SKM-1 treated with dmso at 0.1 percent for 144 hours (cell line): ENCODE measurements at regions not wholly inside any gene's neighbourhood (a gene's known extent, or its start where the extent isn't known, plus 50 kb on each side); places are given as distances from the start of the nearest gene placed in this dataset.

Source experiments
- DNase-seq: peaks from one replicate; lab custom pipeline; 2025; ENCODE audit not compliant: unreplicated experiment; lab: John Stamatoyannopoulos, UW

- no peak for DNase-seq
These were observed 516.5 kb downstream of the FUT8 start for GRCh38 chr14:65928995-65929394.

DNA sequence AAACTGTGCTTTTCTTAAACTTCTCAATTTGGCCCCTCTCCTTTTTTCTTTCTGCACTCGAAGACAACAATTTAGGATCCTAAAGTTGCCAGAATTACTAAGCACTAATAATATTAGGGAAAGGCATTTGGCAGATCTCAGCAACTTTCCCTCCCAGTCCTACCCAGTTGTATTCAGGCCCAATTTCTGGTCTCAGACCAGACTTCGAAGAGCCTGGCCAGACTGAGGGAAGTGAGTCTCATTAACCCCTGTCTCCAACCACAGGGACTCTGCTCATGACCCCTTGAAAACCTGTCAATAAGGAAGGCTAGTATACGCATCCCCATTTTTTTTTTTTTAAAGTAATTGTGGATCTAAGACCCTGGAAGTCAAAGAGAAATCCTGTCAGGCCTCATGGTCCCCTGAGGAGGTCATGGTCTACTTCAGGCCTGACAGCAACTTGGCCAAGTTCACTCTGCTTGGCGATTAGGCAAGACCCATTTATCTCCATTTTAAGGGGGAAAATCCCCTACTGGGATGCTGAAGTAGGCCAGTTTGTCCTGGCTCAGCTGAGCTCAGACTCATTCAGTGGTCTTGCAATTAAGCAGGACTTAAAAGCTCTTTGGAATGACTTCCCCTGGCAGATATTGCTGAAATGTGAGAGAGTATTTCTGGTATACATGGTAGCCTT, 521.0 kb downstream of the FUT8 start:
- no peak for DNase-seq

DNA sequence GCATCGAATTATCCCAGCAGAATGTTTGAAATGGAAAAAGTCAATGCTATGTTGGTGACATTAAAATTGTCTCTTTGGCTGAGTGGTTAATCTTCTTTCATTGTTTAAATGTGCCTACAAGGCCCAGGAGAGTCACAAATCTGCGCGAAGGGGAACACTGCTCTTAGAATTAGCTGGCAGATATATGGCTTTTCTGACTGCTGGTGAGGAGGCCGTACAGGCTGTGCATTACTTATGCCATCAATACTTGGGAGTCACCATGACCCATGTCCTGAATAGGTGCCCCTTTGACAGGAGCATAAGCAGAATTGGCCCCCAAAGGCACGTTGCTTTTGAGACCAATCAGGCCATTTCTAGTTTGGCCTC, 521.5 kb downstream of the FUT8 start:
- DNase-seq = no peak

- no peak for DNase-seq
These were observed 523.9 kb downstream of the FUT8 start for GRCh38 chr14:65936342-65936975.

DNA sequence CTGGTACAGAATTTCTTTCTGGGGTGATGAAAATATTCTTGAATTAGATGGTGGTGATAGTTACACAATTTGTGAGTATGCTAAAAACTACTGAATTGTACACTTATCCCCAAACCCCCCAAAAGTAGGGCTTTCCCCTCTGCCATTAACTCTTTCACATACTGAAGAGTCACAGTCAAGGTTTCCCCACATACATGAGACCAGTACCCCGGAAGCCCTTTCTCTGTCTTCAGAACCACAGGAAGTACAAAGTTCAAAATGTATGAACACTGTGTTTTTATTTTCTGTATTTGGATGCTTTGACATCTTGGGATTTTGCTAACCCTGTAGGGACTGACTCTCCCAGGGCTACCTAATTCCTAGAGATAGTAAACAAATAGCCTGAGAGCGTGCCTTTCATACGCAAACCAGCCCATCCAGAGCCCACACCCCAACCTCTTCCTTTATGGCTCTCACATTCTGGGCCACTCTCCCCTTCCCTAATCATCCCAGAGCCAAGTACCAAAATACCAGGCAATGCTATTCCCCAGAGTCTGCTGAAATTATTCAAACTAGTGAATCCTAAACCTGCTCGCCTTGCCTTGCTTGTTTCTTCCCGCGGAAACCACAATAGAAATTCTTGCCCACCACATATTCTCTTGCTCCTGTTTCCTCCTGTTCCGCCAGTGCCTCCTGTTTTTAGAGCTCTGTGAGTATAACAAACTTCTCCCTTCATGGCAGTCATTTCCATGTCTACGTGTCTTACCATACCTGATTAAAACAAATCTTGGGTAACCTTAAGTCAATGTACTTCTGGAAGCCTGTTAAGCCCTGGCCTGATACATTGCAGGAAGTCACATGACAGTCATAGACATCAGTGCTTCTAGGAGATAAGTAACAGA, 524.8 kb downstream of the FUT8 start:
- no peak for DNase-seq

GRCh38 chr14:65937960-65938316, 525.4 kb downstream of the FUT8 start:
- no peak for DNase-seq

- no peak for DNase-seq
These were observed 526.2 kb downstream of the FUT8 start for GRCh38 chr14:65938738-65939137.

DNA sequence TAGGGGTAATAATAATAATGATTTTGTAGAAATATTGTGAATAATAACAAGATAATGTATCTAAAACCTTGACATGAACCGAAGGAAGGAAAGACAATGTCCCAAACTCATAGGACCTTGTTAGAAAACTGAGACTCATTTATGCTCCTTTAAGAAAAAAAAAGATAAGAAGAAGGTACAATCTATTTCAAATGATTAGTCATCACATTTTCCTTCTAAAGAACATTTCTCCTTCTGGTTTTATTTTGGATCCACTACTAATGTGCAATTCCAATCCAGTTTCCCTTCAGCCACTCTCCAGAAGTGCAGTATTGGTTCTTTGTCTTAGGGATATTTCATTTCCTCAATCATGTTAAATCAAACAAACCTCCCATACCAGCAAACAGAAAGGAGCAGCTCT, 526.7 kb downstream of the FUT8 start:
- no peak for DNase-seq

DNA sequence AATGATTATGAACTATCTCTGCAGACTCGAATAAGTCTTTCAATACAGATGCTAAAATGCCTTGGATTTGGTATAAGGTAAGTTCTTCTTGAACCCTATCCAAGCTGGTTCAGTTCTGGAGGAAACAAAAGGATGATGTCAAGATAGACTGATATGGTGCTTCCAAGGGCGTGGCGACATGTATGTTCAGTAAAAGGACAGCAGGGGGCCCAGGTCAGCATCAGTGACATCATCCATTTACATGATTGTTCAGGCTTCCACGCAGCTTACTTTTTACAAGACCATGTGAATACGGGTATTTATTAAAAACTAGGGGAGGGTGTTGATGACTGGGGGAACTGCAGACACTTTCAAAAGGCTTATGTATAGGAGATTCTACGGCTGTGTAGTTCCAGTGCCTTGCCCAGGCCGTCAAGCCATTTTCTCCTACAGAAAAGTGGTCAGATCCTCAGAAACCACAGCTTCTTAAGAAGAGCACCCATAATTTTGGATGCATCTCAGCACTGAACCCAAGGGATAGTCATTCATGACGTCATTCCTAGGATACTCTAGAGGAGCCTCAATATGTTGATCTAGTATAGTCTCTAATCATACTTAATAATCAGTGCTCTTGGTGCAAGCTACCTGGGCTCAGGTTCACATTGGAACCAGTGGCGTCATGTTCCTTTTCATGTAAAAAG, 527.7 kb downstream of the FUT8 start:
- DNase-seq = no peak

DNA sequence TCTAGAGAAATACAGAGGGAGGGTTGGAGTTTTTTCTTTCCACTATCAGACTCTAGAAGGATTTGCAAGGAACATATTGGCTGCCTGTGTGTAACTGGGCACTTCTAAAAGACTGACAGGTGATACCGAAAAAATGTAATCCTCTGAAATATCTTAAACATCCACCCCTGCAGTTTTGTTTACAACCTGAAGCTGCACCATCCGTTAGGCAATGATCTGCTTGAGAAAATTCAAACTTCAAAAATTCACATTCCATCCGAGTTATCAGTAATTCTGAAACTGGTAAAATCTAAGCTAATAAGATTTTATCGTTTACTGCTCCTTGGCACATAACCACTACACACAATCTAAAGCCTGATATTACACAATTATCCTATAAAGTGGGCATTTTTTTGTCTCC, 528.6 kb downstream of the FUT8 start:
- no peak for DNase-seq

- DNase-seq = no peak
These were observed 530.6 kb downstream of the FUT8 start for GRCh38 chr14:65943150-65943549.

GRCh38 chr14:65943916-65944410, 531.4 kb downstream of the FUT8 start:
- DNase-seq = no peak

GRCh38 chr14:65945327-65945726, 532.8 kb downstream of the FUT8 start:
- DNase-seq = no peak

DNA sequence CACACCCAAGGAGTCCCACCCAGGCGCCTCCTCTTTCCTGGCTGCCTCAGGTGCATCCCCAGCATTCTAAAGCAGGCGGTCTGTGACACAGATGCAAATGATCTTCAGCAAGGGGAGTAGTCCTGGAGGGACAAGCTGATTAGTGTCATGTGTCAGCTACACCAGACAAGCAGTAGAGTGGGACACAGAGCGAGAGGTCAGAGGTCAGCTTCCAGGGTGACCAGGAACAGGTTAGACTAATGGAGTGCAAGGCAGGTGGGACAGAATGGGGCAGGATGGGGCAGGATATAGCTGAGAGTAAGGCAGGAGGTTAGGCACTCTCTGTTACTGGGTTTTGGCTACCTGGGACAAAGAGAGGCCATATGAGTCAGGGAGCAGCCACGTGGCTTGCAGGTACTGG, 534.0 kb downstream of the FUT8 start:
- DNase-seq = no peak

DNA sequence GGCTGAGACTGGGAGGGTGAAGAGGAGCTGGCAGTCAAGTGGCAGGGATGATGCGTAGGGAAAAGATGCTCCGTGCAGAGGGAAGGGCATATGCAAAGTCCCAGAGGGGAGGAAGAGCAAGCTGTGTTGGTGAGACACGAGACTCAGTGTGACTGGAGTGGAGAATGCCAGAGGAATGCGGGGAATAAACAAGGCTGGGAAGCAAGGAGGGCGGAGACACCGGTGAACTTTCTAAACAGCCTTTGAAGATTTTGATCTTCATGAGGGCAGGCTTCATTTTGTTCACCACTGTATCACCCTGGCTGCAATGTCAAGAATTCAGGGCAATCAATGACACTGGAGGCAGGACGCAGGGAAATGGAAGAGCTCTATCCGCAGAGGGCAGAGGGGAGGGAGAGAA, 535.8 kb downstream of the FUT8 start:
- no peak for DNase-seq

- no peak for DNase-seq
These were observed 536.3 kb upstream of the CCDC196 start for GRCh38 chr14:65949711-65950516.

DNA sequence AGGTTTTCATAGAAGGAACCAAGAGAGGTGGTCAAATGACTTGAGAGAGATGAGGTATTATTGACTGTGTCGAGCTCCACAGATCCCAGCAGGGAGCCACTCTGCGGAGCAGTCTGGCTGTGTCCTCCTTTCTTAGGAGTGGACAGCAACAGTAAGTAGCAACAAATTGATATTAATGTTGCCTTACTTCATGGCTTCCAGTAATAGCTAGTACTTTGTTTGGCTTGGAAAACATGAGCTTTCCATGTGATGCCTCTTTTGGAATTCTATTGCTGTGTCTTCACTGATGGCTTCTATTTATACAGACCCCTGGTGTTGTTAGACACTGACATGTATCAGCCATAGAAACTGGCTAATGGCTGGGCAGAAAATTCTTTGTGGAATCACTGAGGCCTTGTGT, 531.2 kb upstream of the CCDC196 start:
- DNase-seq = no peak

DNA sequence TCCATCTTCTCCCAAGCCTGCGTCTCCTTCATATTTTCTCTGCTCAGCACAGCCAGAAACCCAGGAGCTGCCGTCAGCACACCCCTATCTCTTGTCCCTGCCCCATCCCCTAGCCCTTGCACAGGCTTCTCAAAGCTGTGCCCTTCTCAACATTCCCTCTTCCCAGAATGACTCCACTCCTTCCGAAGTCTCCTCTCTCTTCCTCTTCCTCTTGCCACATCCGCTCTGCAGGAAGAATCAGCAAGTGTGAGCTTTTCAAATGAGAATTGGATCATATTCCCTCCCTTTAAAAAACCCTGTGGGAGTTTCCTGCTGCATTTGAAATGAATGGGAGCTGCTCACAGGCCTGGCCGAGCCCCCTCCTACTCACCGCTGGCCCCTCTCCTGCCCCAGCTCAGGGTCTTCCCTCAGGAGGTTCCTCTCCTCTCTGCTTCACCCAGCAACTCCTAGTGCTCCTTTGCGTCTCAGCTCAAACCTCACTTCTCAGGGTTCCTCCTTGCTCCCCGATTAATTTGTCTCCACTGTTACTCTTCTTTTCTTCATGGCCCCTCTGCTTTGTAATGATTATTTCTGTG, 528.5 kb upstream of the CCDC196 start:
- no peak for DNase-seq

- no peak for DNase-seq
These were observed 527.3 kb upstream of the CCDC196 start for GRCh38 chr14:65958664-65959562.
